K562 (cell line): ENCODE measurements at regions not wholly inside any gene's neighbourhood (a gene's known extent, or its start where the extent isn't known, plus 50 kb on each side); places are given as distances from the start of the nearest gene placed in this dataset.

Source experiments
- ESRRA ChIP-seq: fragments of 450-650 bp; IDR thresholded peaks from 2 replicates; pipeline ENCODE4 v1.6.1; 2014; ENCODE audit warnings: low read depth, mild to moderate bottlenecking, moderate library complexity, borderline replicate concordance
- KHSRP ChIP-seq: fragments of 450-650 bp; IDR thresholded peaks from 2 replicates; pipeline ENCODE4 v1.6.1; 2017
- NRF1 ChIP-seq, 2 experiments: fragments of 450-650 bp; IDR thresholded peaks in 1 of 2; conservative IDR thresholded peaks in 1 of 2; 2 replicates each; pipeline ENCODE4 v1.6.1; 2014; ENCODE audit warnings: mild to moderate bottlenecking in 2 of 2
- SMARCE1 ChIP-seq: fragments of 450-650 bp; IDR thresholded peaks from 2 replicates; pipeline ENCODE4 v1.7.1; 2016; ENCODE audit warnings: mild to moderate bottlenecking
- ZNF3 ChIP-seq: fragments of 250-450 bp; sonication (Bioruptor Pico); IDR thresholded peaks from 2 replicates; pipeline ENCODE4 v1.5.0; 2021; ENCODE audit warnings: mild to moderate bottlenecking, moderate library complexity
- TF ChIP-seq, protein P1 (sequence below): fragments of 450-650 bp; IDR thresholded peaks from 2 replicates; pipeline ENCODE4 v1.6.1; 2016; ENCODE audit warnings: low read depth
- TF ChIP-seq, protein P2 (sequence below): fragments of 150-350 bp; conservative IDR thresholded peaks from 2 replicates; pipeline ENCODE4 v1.6.1; 2014; ENCODE audit warnings: low read length
- TF ChIP-seq, protein P3 (sequence below): fragments of 250-450 bp; sonication (Bioruptor Pico); IDR thresholded peaks from 2 replicates; pipeline ENCODE4 v1.5.0; 2021

DNA sequence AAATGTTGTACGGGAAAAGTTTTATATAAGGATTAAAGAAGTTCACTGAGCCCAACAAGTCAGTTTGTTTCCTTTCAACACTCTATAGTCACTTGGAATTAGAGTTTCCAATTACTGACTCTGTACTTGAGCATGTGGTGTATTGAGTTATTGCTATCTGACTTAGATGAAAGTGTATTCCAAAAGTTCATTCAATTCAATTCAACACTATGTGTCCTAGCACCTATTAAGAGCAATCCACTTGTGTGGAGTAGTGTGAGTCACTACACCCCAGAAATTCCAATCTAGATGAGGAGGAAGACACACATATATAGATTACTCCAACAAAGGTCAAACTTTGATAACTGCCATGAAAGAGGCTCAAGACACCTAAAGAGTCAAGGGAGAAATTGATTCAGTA lies 98.2 kb upstream of the SLCO6A1 start (continued):
- TF ChIP-seq, protein P1, sequence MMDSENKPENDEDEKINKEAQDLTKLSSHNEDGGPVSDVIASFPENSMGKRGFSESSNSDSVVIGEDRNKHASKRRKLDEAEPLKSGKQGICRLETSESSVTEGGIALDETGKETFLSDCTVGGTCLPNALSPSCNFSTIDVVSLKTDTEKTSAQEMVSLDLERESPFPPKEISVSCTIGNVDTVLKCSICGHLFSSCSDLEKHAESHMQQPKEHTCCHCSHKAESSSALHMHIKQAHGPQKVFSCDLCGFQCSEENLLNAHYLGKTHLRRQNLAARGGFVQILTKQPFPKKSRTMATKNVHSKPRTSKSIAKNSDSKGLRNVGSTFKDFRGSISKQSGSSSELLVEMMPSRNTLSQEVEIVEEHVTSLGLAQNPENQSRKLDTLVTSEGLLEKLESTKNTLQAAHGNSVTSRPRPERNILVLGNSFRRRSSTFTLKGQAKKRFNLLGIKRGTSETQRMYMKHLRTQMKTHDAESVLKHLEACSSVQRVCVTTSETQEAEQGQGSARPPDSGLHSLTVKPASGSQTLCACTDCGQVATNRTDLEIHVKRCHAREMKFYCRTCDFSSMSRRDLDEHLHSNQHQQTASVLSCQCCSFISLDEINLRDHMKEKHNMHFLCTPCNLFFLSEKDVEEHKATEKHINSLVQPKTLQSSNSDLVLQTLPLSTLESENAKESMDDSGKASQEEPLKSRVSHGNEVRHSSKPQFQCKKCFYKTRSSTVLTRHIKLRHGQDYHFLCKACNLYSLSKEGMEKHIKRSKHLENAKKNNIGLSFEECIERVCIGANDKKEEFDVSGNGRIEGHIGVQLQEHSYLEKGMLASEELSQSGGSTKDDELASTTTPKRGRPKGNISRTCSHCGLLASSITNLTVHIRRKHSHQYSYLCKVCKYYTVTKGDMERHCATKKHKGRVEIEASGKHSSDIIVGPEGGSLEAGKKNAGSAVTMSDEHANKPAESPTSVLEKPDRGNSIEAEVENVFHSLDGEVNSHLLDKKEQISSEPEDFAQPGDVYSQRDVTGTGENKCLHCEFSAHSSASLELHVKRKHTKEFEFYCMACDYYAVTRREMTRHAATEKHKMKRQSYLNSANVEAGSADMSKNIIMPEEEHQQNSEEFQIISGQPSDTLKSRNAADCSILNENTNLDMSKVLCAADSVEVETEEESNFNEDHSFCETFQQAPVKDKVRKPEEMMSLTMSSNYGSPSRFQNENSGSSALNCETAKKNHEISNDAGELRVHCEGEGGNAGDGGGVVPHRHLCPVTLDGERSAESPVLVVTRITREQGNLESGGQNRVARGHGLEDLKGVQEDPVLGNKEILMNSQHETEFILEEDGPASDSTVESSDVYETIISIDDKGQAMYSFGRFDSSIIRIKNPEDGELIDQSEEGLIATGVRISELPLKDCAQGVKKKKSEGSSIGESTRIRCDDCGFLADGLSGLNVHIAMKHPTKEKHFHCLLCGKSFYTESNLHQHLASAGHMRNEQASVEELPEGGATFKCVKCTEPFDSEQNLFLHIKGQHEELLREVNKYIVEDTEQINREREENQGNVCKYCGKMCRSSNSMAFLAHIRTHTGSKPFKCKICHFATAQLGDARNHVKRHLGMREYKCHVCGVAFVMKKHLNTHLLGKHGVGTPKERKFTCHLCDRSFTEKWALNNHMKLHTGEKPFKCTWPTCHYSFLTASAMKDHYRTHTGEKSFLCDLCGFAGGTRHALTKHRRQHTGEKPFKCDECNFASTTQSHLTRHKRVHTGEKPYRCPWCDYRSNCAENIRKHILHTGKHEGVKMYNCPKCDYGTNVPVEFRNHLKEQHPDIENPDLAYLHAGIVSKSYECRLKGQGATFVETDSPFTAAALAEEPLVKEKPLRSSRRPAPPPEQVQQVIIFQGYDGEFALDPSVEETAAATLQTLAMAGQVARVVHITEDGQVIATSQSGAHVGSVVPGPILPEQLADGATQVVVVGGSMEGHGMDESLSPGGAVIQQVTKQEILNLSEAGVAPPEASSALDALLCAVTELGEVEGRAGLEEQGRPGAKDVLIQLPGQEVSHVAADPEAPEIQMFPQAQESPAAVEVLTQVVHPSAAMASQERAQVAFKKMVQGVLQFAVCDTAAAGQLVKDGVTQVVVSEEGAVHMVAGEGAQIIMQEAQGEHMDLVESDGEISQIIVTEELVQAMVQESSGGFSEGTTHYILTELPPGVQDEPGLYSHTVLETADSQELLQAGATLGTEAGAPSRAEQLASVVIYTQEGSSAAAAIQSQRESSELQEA, result no peak
- TF ChIP-seq, protein P2, sequence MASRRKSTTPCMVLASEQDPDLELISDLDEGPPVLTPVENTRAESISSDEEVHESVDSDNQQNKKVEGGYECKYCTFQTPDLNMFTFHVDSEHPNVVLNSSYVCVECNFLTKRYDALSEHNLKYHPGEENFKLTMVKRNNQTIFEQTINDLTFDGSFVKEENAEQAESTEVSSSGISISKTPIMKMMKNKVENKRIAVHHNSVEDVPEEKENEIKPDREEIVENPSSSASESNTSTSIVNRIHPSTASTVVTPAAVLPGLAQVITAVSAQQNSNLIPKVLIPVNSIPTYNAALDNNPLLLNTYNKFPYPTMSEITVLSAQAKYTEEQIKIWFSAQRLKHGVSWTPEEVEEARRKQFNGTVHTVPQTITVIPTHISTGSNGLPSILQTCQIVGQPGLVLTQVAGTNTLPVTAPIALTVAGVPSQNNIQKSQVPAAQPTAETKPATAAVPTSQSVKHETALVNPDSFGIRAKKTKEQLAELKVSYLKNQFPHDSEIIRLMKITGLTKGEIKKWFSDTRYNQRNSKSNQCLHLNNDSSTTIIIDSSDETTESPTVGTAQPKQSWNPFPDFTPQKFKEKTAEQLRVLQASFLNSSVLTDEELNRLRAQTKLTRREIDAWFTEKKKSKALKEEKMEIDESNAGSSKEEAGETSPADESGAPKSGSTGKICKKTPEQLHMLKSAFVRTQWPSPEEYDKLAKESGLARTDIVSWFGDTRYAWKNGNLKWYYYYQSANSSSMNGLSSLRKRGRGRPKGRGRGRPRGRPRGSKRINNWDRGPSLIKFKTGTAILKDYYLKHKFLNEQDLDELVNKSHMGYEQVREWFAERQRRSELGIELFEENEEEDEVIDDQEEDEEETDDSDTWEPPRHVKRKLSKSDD, result no peak
- TF ChIP-seq ZNF3 (CRISPR knock-in tag), result no peak
- no peak for TF ChIP-seq NRF1 (conservative IDR thresholded peaks at IDR 0.05 in 1 of 2, IDR thresholded peaks at IDR 0.05 in 1 of 2)
- no peak for TF ChIP-seq KHSRP
- no peak for TF ChIP-seq ESRRA
- TF ChIP-seq SMARCE1, result no peak
- TF ChIP-seq, protein P3, sequence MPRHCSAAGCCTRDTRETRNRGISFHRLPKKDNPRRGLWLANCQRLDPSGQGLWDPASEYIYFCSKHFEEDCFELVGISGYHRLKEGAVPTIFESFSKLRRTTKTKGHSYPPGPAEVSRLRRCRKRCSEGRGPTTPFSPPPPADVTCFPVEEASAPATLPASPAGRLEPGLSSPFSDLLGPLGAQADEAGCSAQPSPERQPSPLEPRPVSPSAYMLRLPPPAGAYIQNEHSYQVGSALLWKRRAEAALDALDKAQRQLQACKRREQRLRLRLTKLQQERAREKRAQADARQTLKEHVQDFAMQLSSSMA, result no peak
